ENCODE measurements at regions not wholly inside any gene's neighbourhood (a gene's known extent, or its start where the extent isn't known, plus 50 kb on each side); places are given as distances from the start of the nearest gene placed in this dataset.
A peak's percentile ranks its signal among the peaks of the same experiment; 100 is the strongest.

DNA sequence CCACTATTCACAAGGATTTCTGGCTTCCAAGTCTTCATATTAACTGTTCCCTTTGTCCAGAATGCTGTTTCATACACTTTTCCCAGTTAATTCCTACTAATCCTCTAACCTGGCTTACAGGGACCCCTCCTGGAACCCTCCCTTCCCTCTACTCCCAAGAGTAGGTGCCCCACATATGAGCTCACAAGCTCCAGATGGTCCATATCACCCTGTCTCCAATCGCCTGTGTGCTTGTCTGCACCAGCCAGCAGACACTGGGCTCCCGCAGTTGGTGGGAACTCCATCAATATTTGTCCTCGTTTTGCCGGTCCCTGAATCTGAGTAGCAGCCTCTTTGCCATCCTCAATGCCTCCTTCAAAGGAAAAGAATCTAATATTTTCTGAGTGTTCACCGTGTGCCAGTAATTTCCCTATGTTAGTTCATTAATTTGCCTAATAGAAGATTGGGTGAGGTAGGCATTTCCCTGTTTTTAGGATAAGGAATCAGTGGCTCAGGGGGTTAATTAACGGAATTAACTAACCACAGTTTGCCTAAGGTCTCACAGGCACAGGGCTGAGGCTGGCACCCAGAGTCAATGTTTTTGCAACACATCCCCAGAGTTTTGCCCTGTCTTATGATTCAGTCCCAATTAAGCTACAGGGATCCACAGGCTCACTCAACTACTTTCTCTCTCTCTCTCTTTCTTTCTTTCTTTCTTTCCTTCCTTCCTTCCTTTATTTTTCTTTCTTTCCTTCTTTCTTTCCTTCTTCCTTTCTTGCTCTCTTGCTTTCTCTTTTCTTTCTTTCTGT, 141.6 kb upstream of the CYP1B1 start:
- no peak overlapping the region for H3K27ac Mint-ChIP-seq
- H3K27me3 Mint-ChIP-seq = peaks cover 11% of the 10 kb centered on the region
- peaks cover 0 to 4% (median 3%) of the 10 kb centered on the region in 3 donors for H3K4me1 Mint-ChIP-seq
- peak overlapping the region in 1 of 4 donors; percentile 19 for H3K4me3 Mint-ChIP-seq
- H3K36me3 Mint-ChIP-seq = no peaks in the 10 kb centered on the region
- peaks cover 3 to 10% (median 9%) of the 10 kb centered on the region in 3 donors for H3K9me3 Mint-ChIP-seq

- Mint-ChIP-seq H3K36me3 (no peaks in the 10 kb centered on the region), H3K4me1 (peaks cover 0 to 4% (median 3%) of the 10 kb centered on the region in 3 donors), H3K4me3 (no peak overlapping the region), H3K9me3 (peaks cover 3 to 10% (median 9%) of the 10 kb centered on the region in 3 donors), H3K27me3 (peaks cover 11% of the 10 kb centered on the region), H3K27ac (no peak overlapping the region)
These were observed 140.9 kb upstream of the CYP1B1 start for GRCh38 chr2:38216886-38217285.

GRCh38 chr2:38215993-38216392, 140.0 kb upstream of the CYP1B1 start:
- Mint-ChIP-seq H3K27ac (no peak overlapping the region), H3K27me3 (peaks cover 11% of the 10 kb centered on the region), H3K4me1 (peaks cover 0 to 4% (median 3%) of the 10 kb centered on the region in 3 donors), H3K36me3 (no peaks in the 10 kb centered on the region), H3K4me3 (no peak overlapping the region), H3K9me3 (peaks cover 4 to 10% (median 9%) of the 10 kb centered on the region in 3 donors)

- Mint-ChIP-seq H3K4me3 (no peak overlapping the region), H3K4me1 (peaks cover 0 to 4% (median 3%) of the 10 kb centered on the region in 3 donors), H3K27ac (no peak overlapping the region), H3K9me3 (peaks cover 4 to 10% (median 9%) of the 10 kb centered on the region in 3 donors), H3K27me3 (peaks cover 11% of the 10 kb centered on the region), H3K36me3 (no peaks in the 10 kb centered on the region)
These were observed 139.6 kb upstream of the CYP1B1 start for GRCh38 chr2:38215522-38215921.

GRCh38 chr2:38214209-38214717, 138.3 kb upstream of the CYP1B1 start:
- H3K9me3 Mint-ChIP-seq = peaks cover 0 to 5% (median 1%) of the 10 kb centered on the region in 3 donors
- H3K4me1 Mint-ChIP-seq = peaks cover 0 to 4% (median 3%) of the 10 kb centered on the region in 3 donors
- H3K4me3 Mint-ChIP-seq = no peak overlapping the region
- H3K27ac Mint-ChIP-seq = no peak overlapping the region
- no peaks in the 10 kb centered on the region for H3K36me3 Mint-ChIP-seq
- peaks cover 11% of the 10 kb centered on the region for H3K27me3 Mint-ChIP-seq

GRCh38 chr2:38213619-38214167, 137.7 kb upstream of the CYP1B1 start:
- peaks cover 0 to 4% (median 3%) of the 10 kb centered on the region in 3 donors for H3K4me1 Mint-ChIP-seq
- no peak overlapping the region for H3K4me3 Mint-ChIP-seq
- peaks cover 0 to 5% (median 1%) of the 10 kb centered on the region in 3 donors for H3K9me3 Mint-ChIP-seq
- H3K27me3 Mint-ChIP-seq = peaks cover 11% of the 10 kb centered on the region
- H3K36me3 Mint-ChIP-seq = no peaks in the 10 kb centered on the region
- no peak overlapping the region for H3K27ac Mint-ChIP-seq

DNA sequence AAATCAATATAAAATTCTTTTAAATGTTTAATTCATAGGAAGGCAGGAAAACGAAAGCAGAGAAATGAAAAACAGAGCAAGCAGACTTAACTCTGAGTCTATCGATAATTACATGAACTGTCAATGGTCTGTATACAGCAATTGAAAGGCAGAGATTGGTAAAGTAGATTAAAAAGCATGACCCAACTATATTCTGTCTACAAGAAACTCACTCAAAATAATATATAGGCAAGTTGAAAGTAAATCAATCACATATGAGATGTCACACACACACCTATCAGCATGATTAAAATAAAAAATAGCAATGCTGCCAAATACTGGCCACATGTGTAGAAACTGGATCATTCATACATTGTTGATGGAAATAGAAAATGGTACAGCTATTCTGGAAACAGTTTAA, 136.4 kb upstream of the CYP1B1 start:
- peaks cover 0 to 4% (median 3%) of the 10 kb centered on the region in 3 donors for H3K4me1 Mint-ChIP-seq
- no peak overlapping the region for H3K27ac Mint-ChIP-seq
- H3K27me3 Mint-ChIP-seq = peaks cover under 1% of the 10 kb centered on the region
- no peaks in the 10 kb centered on the region for H3K36me3 Mint-ChIP-seq
- H3K4me3 Mint-ChIP-seq = no peak overlapping the region
- H3K9me3 Mint-ChIP-seq = peaks cover 0 to 5% (median 1%) of the 10 kb centered on the region in 3 donors

- Mint-ChIP-seq H3K4me1 (no peaks in the 10 kb centered on the region), H3K4me3 (no peak overlapping the region), H3K9me3 (peaks cover 0 to 8% (median 5%) of the 10 kb centered on the region in 3 donors), H3K27me3 (peaks cover 21% of the 10 kb centered on the region), H3K27ac (no peak overlapping the region), H3K36me3 (peaks cover 3% of the 10 kb centered on the region)
These were observed 131.2 kb upstream of the CYP1B1 start for GRCh38 chr2:38207168-38207567.

GRCh38 chr2:38203446-38203810, 127.5 kb upstream of the CYP1B1 start:
- H3K9me3 Mint-ChIP-seq = peaks cover 0 to 6% (median 4%) of the 10 kb centered on the region in 3 donors
- peaks cover 3% of the 10 kb centered on the region for H3K36me3 Mint-ChIP-seq
- H3K27ac Mint-ChIP-seq = no peak overlapping the region
- H3K27me3 Mint-ChIP-seq = peaks cover 34% of the 10 kb centered on the region
- H3K4me1 Mint-ChIP-seq = no peaks in the 10 kb centered on the region
- no peak overlapping the region for H3K4me3 Mint-ChIP-seq

DNA sequence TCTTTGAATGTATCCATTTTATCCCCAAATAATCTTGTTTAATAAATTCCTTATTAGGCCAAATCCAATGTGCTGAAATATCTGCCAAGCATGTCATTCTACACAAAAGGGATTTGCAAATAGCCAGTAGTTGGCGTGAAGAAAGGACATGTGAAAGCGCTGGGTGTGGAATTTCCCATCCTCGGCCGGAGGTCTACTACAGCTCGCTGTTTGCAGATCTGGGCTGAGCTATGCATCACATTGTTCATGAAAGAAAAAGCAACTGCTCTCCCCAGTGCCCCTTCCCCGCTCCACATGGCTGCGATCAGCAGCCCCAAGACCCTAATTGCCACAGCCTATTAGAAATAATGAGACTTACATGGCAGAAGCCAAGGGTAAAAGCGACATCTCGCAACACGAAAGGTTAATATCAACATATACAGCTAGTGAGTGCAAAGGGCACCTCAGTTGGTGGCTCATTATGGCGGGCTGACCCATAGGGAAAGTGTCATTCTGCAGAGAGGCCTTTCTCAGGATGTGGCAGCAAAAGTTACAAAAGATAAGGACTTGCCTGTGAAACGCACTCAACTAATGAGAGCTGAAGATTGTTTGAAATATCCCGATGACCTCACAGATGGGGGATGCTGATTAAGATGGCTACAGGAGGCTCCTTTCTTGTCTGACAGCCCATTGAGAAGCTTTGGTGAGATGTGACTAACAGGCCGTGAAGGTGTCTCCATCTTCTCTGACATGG, 126.9 kb upstream of the CYP1B1 start:
- Mint-ChIP-seq H3K4me1 (no peaks in the 10 kb centered on the region), H3K9me3 (peaks cover 0 to 6% (median 4%) of the 10 kb centered on the region in 3 donors), H3K27me3 (peaks cover 34% of the 10 kb centered on the region), H3K36me3 (peaks cover 3% of the 10 kb centered on the region), H3K27ac (no peak overlapping the region), H3K4me3 (no peak overlapping the region)

DNA sequence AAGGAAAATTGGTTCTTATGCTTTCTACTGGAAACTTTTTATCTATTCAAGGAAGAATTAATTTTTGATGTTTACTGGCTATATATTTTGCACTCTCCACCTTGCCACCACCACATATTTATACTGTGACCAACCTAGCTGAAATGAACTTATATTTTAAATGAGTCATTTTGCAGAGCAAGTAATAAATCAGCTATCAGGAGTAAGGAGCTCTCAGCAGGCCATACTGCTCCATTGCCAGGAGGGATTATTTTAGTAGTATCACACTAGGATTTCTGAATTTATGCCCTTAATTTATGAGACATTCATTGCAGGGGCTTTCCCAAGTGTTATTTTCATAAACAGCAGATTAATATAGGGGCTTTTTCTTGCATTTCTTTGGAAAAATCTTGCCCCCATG, 125.8 kb upstream of the CYP1B1 start:
- no peaks in the 10 kb centered on the region for H3K4me1 Mint-ChIP-seq

GRCh38 chr2:38200598-38200997, 124.6 kb upstream of the CYP1B1 start:
- Mint-ChIP-seq H3K36me3 (peaks cover 1% of the 10 kb centered on the region), H3K4me1 (no peaks in the 10 kb centered on the region), H3K9me3 (peaks cover 0 to 4% (median 2%) of the 10 kb centered on the region in 3 donors), H3K4me3 (no peak overlapping the region), H3K27ac (no peak overlapping the region), H3K27me3 (peaks cover 32% of the 10 kb centered on the region)

More for the DNA sequence above, 125.8 kb upstream of the CYP1B1 start:
- Mint-ChIP-seq H3K27me3 (peaks cover 33% of the 10 kb centered on the region), H3K4me3 (no peak overlapping the region), H3K9me3 (peaks cover 0 to 6% (median 2%) of the 10 kb centered on the region in 3 donors), H3K36me3 (peaks cover 1% of the 10 kb centered on the region), H3K27ac (no peak overlapping the region)

- no peak overlapping the region for H3K27ac Mint-ChIP-seq
- H3K4me3 Mint-ChIP-seq = no peak overlapping the region
- H3K9me3 Mint-ChIP-seq = no peaks in the 10 kb centered on the region
- H3K36me3 Mint-ChIP-seq = no peaks in the 10 kb centered on the region
- no peaks in the 10 kb centered on the region for H3K4me1 Mint-ChIP-seq
- H3K27me3 Mint-ChIP-seq = peaks cover 25% of the 10 kb centered on the region
These were observed 123.2 kb upstream of the CYP1B1 start for GRCh38 chr2:38199127-38199526.

DNA sequence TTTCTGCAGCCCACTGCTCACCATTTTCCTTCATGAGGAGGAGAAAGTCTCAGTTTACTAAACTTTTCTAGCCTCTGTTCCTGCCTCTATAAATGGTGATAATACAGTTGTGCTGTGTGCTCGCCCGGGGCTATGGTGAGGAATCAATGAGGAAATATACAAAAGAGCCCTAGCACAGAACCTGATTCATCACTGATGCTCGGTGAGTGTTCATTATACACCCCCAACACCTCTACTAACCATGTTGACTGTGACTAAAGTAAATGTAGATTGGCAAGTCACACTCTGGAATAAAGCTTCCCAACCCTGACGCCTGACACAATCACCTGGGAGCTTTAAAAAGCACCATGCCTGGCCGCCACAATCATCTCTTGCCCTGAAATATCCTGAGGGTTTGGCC, 118.8 kb upstream of the CYP1B1 start:
- H3K36me3 Mint-ChIP-seq = no peaks in the 10 kb centered on the region
- H3K4me3 Mint-ChIP-seq = no peak overlapping the region
- peaks cover 0 to 2% (median 2%) of the 10 kb centered on the region in 3 donors for H3K9me3 Mint-ChIP-seq
- H3K27me3 Mint-ChIP-seq = peaks cover 5% of the 10 kb centered on the region
- H3K27ac Mint-ChIP-seq = no peak overlapping the region
- peaks cover 0 to 1% (median 0%) of the 10 kb centered on the region in 3 donors for H3K4me1 Mint-ChIP-seq

GRCh38 chr2:38192976-38193375, 117.0 kb upstream of the CYP1B1 start:
- peaks cover 0 to 2% (median 2%) of the 10 kb centered on the region in 3 donors for H3K9me3 Mint-ChIP-seq
- H3K4me1 Mint-ChIP-seq = peaks cover 0 to 1% (median 0%) of the 10 kb centered on the region in 3 donors
- no peak overlapping the region for H3K27ac Mint-ChIP-seq
- no peak overlapping the region for H3K4me3 Mint-ChIP-seq
- H3K36me3 Mint-ChIP-seq = no peaks in the 10 kb centered on the region
- H3K27me3 Mint-ChIP-seq = peaks cover 9% of the 10 kb centered on the region
